ENCODE measurements at regions not wholly inside any gene's neighbourhood (a gene's known extent, or its start where the extent isn't known, plus 50 kb on each side); places are given as distances from the start of the nearest gene placed in this dataset.

DNA sequence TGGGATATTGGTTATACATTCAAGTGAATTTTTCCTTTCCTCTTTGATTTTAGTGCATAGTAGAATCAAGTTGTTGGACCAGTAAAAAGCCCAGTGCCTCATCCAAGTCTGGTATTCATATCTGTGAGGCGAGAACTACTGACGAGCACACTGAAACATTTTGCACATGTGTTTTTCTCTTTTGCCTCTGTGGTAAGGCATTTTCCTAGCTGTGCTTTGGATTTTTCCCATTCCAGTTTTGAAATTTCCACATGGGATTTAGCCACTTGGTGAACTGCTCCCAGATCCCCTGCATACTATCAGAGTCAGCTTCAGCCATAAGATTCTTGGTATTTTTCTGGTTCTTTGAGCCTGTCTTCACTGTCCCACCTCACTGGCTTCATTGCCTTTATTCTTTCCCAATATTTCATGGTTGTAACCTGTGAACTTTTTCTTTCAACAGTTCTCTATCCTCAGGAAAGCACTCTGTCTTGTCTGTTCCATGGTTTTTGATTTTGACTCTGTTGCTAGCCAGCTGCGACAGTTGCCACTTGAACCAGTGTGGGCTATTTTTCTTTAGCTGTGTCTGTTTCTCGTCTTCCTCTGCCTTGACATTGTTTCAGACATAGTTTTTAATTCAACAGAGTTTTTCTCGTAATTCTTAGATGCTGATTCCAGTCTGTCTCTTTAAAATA, 239.0 kb downstream of the REEP3 start:
- no peaks in the 10 kb centered on the region for H3K27me3 ChIP-seq (ENCODE audit: control insufficient read depth in 1 of 2, insufficient read depth in 2 of 2, low read length in 1 of 2)
- no peak overlapping the region for H3K4me3 ChIP-seq (ENCODE audit: low read length in 2 of 2)
- WGBS, 2 donors = 40 to 43% methylated on average over 5 of the region's 5 CpGs
- DNase-seq (no peak), ATAC-seq (ENCODE audit: low FRiP score) (no peak)
- no peak overlapping the region for H3K27ac ChIP-seq (ENCODE audit: low read depth in 1 of 2, low read length in 2 of 2)
- H3K4me1 ChIP-seq (ENCODE audit: control insufficient read depth in 1 of 2, insufficient read depth in 2 of 2, low read length in 2 of 2) = peaks cover 0 to 1% of the 10 kb centered on the region in 2 donors
- no peaks in the 10 kb centered on the region for H3K36me3 ChIP-seq (ENCODE audit: control insufficient read depth in 1 of 2, insufficient read depth in 2 of 2, low read length in 1 of 2)
- intact Hi-C loops (cut with DNase I) = no loop called here
- H3K9me3 ChIP-seq (ENCODE audit: control insufficient read depth, low read length) = no peaks in the 10 kb centered on the region

DNA sequence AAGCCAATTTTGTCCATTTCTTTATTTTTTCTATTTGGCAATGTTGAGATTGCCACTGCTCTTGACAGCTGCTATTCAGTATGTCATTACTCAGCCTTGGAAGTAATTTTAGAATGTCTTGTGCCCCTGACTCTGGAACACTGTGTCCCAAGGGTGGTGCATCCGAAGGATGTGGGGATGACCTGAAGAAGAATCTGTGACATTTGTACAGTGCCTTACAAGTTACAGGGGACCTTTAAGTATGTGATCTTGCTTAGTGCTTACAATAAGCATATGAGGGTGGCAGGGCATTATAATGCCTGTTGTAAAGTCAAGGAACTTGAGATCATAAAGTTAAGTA, 239.5 kb downstream of the REEP3 start:
- no peak for ATAC-seq (ENCODE audit: low FRiP score)
- intact Hi-C loops (cut with DNase I) = no loop called here
- no peaks in the 10 kb centered on the region for H3K9me3 ChIP-seq (ENCODE audit: control insufficient read depth, low read length)

DNA sequence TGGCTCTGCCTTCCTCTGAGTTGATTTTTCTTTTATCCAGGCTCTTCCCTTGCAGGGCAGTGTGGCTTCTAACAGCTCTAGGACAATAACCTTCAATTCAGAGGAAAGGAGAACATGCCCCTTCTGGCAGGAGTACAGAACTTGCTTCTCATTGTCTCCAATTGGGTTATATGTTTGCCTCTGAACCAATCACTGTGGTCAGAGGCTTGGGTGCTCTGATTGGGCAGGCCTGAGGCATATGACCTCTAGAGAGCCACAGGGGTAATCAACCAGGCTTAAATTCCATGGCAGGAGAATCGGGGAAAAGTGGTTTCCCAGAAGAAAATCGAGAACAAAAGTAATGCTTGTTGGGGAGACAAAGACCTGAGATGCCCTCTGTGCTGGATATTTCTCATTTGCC, 240.0 kb downstream of the REEP3 start:
- Histone ChIP-seq H3K36me3 (ENCODE audit: control insufficient read depth in 1 of 2, insufficient read depth in 2 of 2, low read length in 1 of 2) (no peaks in the 10 kb centered on the region), H3K9me3 (ENCODE audit: control insufficient read depth, low read length) (no peaks in the 10 kb centered on the region), H3K27ac (ENCODE audit: low read depth in 1 of 2, low read length in 2 of 2) (no peak overlapping the region), H3K4me3 (ENCODE audit: low read length in 2 of 2) (no peak overlapping the region), H3K4me1 (ENCODE audit: control insufficient read depth in 1 of 2, insufficient read depth in 2 of 2, low read length in 2 of 2) (peaks cover 0 to 1% of the 10 kb centered on the region in 2 donors), H3K27me3 (ENCODE audit: control insufficient read depth in 1 of 2, insufficient read depth in 2 of 2, low read length in 1 of 2) (no peaks in the 10 kb centered on the region)
- intact Hi-C loops (cut with DNase I) = no loop called here
- DNase-seq (no peak), ATAC-seq (ENCODE audit: low FRiP score) (no peak)
- WGBS, 2 donors = 88 to 97% methylated on average over 2 of the region's 2 CpGs

More for the DNA sequence above, 239.5 kb downstream of the REEP3 start:
- Histone ChIP-seq H3K27ac (ENCODE audit: low read depth in 1 of 2, low read length in 2 of 2) (no peak overlapping the region), H3K4me3 (ENCODE audit: low read length in 2 of 2) (no peak overlapping the region), H3K27me3 (ENCODE audit: control insufficient read depth in 1 of 2, insufficient read depth in 2 of 2, low read length in 1 of 2) (no peaks in the 10 kb centered on the region), H3K36me3 (ENCODE audit: control insufficient read depth in 1 of 2, insufficient read depth in 2 of 2, low read length in 1 of 2) (no peaks in the 10 kb centered on the region), H3K4me1 (ENCODE audit: control insufficient read depth in 1 of 2, insufficient read depth in 2 of 2, low read length in 2 of 2) (peaks cover 0 to 1% of the 10 kb centered on the region in 2 donors)
- 58 to 72% methylated on average over 1 of the region's 1 CpG for WGBS, 2 donors
- DNase-seq = no peak

DNA sequence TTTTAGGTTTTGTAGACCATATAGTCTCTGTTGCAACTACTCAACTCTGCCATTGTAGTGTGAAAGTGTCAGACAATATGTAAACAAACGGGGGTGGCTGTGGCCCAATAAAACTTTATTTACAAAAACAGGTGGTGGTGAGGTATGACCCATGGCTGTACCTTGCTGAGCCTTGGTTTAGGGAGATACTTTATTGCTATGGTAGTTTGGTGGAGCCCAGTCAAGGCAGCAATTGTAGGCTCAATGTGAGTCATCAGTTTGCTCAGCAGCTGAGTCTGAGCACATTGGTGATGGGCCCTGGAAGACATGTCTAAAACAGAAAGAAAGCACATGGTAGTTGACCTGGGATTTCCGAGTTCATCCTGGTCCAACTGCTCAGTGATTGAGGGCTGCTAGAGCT, 242.5 kb downstream of the REEP3 start:
- no peak for DNase-seq
- Histone ChIP-seq H3K36me3 (ENCODE audit: control insufficient read depth in 1 of 2, insufficient read depth in 2 of 2, low read length in 1 of 2) (no peaks in the 10 kb centered on the region), H3K4me3 (ENCODE audit: low read length in 2 of 2) (no peak overlapping the region), H3K4me1 (ENCODE audit: control insufficient read depth in 1 of 2, insufficient read depth in 2 of 2, low read length in 2 of 2) (peaks cover 1 to 3% of the 10 kb centered on the region in 2 donors), H3K27ac (ENCODE audit: low read depth in 1 of 2, low read length in 2 of 2) (no peak overlapping the region), H3K27me3 (ENCODE audit: control insufficient read depth in 1 of 2, insufficient read depth in 2 of 2, low read length in 1 of 2) (no peaks in the 10 kb centered on the region), H3K9me3 (ENCODE audit: control insufficient read depth, low read length) (no peaks in the 10 kb centered on the region)
- no peak for ATAC-seq (ENCODE audit: low FRiP score)
- 93% methylated on average over 2 of the region's 2 CpGs for WGBS, 2 donors
- intact Hi-C loops (cut with DNase I) = no loop called here

DNA sequence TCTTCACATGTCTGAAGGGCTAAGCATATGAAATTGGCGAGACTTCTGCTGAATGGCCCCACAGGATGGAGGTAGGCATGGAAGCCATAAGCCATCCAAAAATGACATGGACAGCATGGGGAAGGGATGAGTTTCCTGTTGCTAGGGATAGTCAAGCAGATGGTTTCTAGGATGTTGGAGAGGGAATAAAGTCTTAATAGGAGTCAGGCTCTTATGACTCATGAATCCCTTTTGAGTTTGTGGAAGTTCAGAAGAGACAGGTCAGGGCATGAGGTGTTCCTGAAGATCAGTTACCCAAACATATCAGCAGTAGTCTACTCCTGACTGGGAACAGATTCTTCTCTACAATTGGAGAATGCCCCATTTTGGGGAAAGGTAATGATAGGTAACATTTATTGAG, 243.9 kb downstream of the REEP3 start:
- Histone ChIP-seq H3K36me3 (ENCODE audit: control insufficient read depth in 1 of 2, insufficient read depth in 2 of 2, low read length in 1 of 2) (no peaks in the 10 kb centered on the region), H3K4me3 (ENCODE audit: low read length in 2 of 2) (no peak overlapping the region), H3K27ac (ENCODE audit: low read depth in 1 of 2, low read length in 2 of 2) (no peak overlapping the region), H3K27me3 (ENCODE audit: control insufficient read depth in 1 of 2, insufficient read depth in 2 of 2, low read length in 1 of 2) (no peaks in the 10 kb centered on the region), H3K9me3 (ENCODE audit: control insufficient read depth, low read length) (no peaks in the 10 kb centered on the region), H3K4me1 (ENCODE audit: control insufficient read depth in 1 of 2, insufficient read depth in 2 of 2, low read length in 2 of 2) (peaks cover 0 to 3% of the 10 kb centered on the region in 2 donors)
- intact Hi-C loops (cut with DNase I) = loop anchor here in 1 of 2 donors (5.0 kb wide), 1 partner anchor 598 kb away; no protein-coding TSS in a partner anchor
- 100% methylated on average over 1 of the region's 1 CpG for WGBS, 2 donors
- no peak for DNase-seq
- no peak for ATAC-seq (ENCODE audit: low FRiP score)

DNA sequence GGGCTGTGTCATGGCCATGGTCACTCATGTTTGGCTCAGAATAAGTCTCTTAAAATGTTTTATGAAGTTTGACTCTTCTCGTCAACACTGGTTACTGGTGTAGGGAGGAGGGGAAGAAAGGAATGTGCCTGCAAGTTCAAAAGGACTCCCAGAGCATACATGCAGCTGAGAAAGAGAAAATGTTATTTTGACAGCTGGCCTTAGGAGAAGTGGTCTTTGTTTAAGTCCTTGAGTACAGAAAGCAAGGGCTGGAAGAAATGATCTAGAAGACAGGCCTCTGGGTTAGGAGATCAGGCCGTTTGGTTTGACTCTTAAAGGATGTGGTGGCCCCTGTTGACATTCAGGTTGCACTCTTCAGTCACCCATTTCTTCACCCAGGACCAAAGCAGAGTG, 245.5 kb downstream of the REEP3 start:
- Histone ChIP-seq H3K4me1 (ENCODE audit: control insufficient read depth in 1 of 2, insufficient read depth in 2 of 2, low read length in 2 of 2) (peaks cover 0 to 3% of the 10 kb centered on the region in 2 donors), H3K27me3 (ENCODE audit: control insufficient read depth in 1 of 2, insufficient read depth in 2 of 2, low read length in 1 of 2) (no peaks in the 10 kb centered on the region), H3K27ac (ENCODE audit: low read depth in 1 of 2, low read length in 2 of 2) (peak overlapping the region in 1 of 2 donors; percentile 36), H3K4me3 (ENCODE audit: low read length in 2 of 2) (no peak overlapping the region), H3K9me3 (ENCODE audit: control insufficient read depth, low read length) (no peaks in the 10 kb centered on the region), H3K36me3 (ENCODE audit: control insufficient read depth in 1 of 2, insufficient read depth in 2 of 2, low read length in 1 of 2) (no peaks in the 10 kb centered on the region)
- no peak for ATAC-seq (ENCODE audit: low FRiP score)
- DNase-seq = no peak
- intact Hi-C loops (cut with DNase I) = loop anchor here in 1 of 2 donors (5.0 kb wide), 1 partner anchor 599 kb away; no protein-coding TSS in a partner anchor
- WGBS, 2 donors = 8 to 17% methylated on average over 2 of the region's 2 CpGs

DNA sequence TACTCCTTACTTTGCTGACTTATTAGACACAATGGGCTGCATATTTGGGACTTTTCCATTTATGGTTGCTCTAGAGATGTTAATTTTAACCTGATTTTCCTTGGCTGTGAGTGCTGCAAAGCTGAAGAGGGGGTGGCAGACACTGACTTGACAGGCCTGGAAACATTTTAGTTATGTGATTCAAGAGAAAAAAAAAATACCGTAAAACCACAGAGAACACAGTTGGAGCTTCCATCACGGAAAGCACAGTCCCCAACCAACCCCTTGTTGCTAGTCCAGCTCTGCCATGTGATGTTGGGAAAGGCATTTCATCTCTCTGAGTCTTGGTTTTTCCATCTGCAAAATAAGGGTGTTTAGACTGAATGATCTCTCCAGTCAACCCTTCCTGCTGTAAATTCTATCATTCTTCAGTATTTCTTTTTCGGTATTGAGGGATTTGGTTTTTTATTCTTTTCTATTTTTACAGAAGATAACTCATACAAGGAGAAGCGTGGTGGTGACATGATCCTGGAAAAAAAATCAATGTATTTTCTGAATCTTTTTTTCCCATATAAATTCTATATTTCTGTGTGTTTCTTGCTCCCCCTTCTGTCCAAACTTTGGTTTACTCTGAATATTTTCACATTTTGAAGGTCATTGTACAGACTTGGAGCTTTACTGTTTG, 246.1 kb downstream of the REEP3 start:
- H3K9me3 ChIP-seq (ENCODE audit: control insufficient read depth, low read length) = no peaks in the 10 kb centered on the region
- ATAC-seq (ENCODE audit: low FRiP score) (no peak), DNase-seq (no peak)
- peak overlapping the region; percentile 28 to 36 for H3K27ac ChIP-seq (ENCODE audit: low read depth in 1 of 2, low read length in 2 of 2)
- H3K4me3 ChIP-seq (ENCODE audit: low read length in 2 of 2) = no peak overlapping the region
- no peaks in the 10 kb centered on the region for H3K36me3 ChIP-seq (ENCODE audit: control insufficient read depth in 1 of 2, insufficient read depth in 2 of 2, low read length in 1 of 2)
- peaks cover 0 to 3% of the 10 kb centered on the region in 2 donors for H3K4me1 ChIP-seq (ENCODE audit: control insufficient read depth in 1 of 2, insufficient read depth in 2 of 2, low read length in 2 of 2)
- intact Hi-C loops (cut with DNase I) = loop anchor here in 1 of 2 donors (5.0 kb wide), 1 partner anchor 600 kb away; no protein-coding TSS in a partner anchor
- WGBS, 2 donors = 6 to 9% methylated on average over 4 of the region's 4 CpGs
- no peaks in the 10 kb centered on the region for H3K27me3 ChIP-seq (ENCODE audit: control insufficient read depth in 1 of 2, insufficient read depth in 2 of 2, low read length in 1 of 2)

DNA sequence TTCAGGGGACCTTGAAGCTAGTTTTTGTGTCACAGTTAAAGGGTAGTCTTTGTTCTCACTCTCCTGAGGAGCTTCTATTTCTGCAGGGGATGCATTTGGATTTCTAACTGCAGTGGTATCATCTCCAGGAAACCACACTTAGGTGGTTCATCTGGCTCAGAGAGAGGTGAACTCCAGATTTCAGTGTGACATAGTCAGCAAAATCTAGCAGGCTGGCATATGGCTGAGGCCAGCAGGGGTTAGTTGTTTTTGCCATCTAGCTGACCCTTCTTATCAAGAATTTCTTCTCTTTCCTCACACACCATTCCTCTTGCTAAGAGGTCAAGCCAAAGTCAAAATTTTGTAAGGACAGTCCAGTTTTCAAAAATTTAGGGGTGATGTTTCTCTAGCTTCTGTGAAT, 248.2 kb downstream of the REEP3 start:
- peaks cover 1 to 3% of the 10 kb centered on the region in 2 donors for H3K4me1 ChIP-seq (ENCODE audit: control insufficient read depth in 1 of 2, insufficient read depth in 2 of 2, low read length in 2 of 2)
- H3K27ac ChIP-seq (ENCODE audit: low read depth in 1 of 2, low read length in 2 of 2) = no peak overlapping the region
- intact Hi-C loops (cut with DNase I) = loop anchor here in 1 of 2 donors (5.0 kb wide), 1 partner anchor 602 kb away; no protein-coding TSS in a partner anchor
- H3K36me3 ChIP-seq (ENCODE audit: control insufficient read depth in 1 of 2, insufficient read depth in 2 of 2, low read length in 1 of 2) = no peaks in the 10 kb centered on the region
- H3K27me3 ChIP-seq (ENCODE audit: control insufficient read depth in 1 of 2, insufficient read depth in 2 of 2, low read length in 1 of 2) = no peaks in the 10 kb centered on the region
- no peak for DNase-seq
- H3K9me3 ChIP-seq (ENCODE audit: control insufficient read depth, low read length) = no peaks in the 10 kb centered on the region
- ATAC-seq (ENCODE audit: low FRiP score) = no peak
- H3K4me3 ChIP-seq (ENCODE audit: low read length in 2 of 2) = no peak overlapping the region

DNA sequence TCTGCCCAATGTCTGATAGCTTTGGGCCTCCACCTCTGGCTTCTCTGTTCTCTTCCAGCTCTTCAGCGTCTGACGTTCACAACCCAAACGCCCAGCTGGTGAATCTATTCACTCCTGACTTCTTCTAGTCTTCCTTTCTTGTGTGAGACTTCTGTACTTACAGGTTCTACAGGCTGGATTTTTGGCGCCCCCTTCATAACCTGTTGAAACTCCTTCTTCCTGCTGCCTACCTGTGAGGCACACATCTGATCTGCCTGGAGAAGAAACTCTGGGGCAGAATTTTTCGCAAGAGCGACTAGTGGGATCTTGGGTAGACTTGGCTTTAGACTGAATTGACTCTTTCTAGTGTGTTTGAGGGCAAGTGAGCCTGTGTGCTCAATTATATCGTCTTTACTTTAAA, 249.3 kb downstream of the REEP3 start:
- Histone ChIP-seq H3K36me3 (ENCODE audit: control insufficient read depth in 1 of 2, insufficient read depth in 2 of 2, low read length in 1 of 2) (no peaks in the 10 kb centered on the region), H3K27ac (ENCODE audit: low read depth in 1 of 2, low read length in 2 of 2) (no peak overlapping the region), H3K9me3 (ENCODE audit: control insufficient read depth, low read length) (no peaks in the 10 kb centered on the region), H3K4me3 (ENCODE audit: low read length in 2 of 2) (no peak overlapping the region), H3K27me3 (ENCODE audit: control insufficient read depth in 1 of 2, insufficient read depth in 2 of 2, low read length in 1 of 2) (no peaks in the 10 kb centered on the region), H3K4me1 (ENCODE audit: control insufficient read depth in 1 of 2, insufficient read depth in 2 of 2, low read length in 2 of 2) (peaks cover 1 to 3% of the 10 kb centered on the region in 2 donors)
- intact Hi-C loops (cut with DNase I) = no loop called here
- DNase-seq (no peak), ATAC-seq (ENCODE audit: low FRiP score) (no peak)
- 92 to 96% methylated on average over 7 of the region's 7 CpGs for WGBS, 2 donors

Data from aorta (tissue), 5 donors.